ENCODE measurements at regions not wholly inside any gene's neighbourhood (a gene's known extent, or its start where the extent isn't known, plus 50 kb on each side); places are given as distances from the start of the nearest gene placed in this dataset.

GRCh38 chr13:50195045-50195444, 179.8 kb downstream of the KCNRG start:
- intact Hi-C loops (cut with DNase I), result no loop called here
- no peak overlapping the region for H3K4me3 ChIP-seq
- ATAC-seq (no peak), DNase-seq (no peak)
- H3K27me3 ChIP-seq, result no peaks in the 10 kb centered on the region
- H3K4me1 ChIP-seq, result peaks cover 0 to 20% (median 0%) of the 10 kb centered on the region in 12 donors
- H3K36me3 ChIP-seq, result no peaks in the 10 kb centered on the region
- H3K27ac ChIP-seq, result no peak overlapping the region
- H3K9me3 ChIP-seq, result no peaks in the 10 kb centered on the region
- no peak for TF ChIP-seq CTCF (IDR thresholded peaks at IDR 0.05)
- no peak for TF ChIP-seq POLR2A (IDR thresholded peaks at IDR 0.05)
- WGBS, 4 donors, result 72 to 74% (median 74%) methylated on average over 4 of the region's 4 CpGs

GRCh38 chr13:50196118-50196517, 180.9 kb downstream of the KCNRG start:
- H3K4me1 ChIP-seq, result peaks cover 0 to 28% (median 7%) of the 10 kb centered on the region in 12 donors
- intact Hi-C loops (cut with DNase I), result no loop called here
- ATAC-seq (no peak), DNase-seq (no peak)
- H3K9me3 ChIP-seq, result no peaks in the 10 kb centered on the region
- H3K27me3 ChIP-seq, result no peaks in the 10 kb centered on the region
- no peaks in the 10 kb centered on the region for H3K36me3 ChIP-seq
- H3K4me3 ChIP-seq, result no peak overlapping the region
- TF ChIP-seq POLR2A (IDR thresholded peaks at IDR 0.05) (no peak), CTCF (IDR thresholded peaks at IDR 0.05) (no peak)
- 88 to 96% (median 91%) methylated on average over 3 of the region's 3 CpGs for WGBS, 4 donors
- no peak overlapping the region for H3K27ac ChIP-seq

- ATAC-seq (peak in 1 of 4 donors; percentile 50), DNase-seq (no peak)
- Histone ChIP-seq H3K27ac (no peak overlapping the region), H3K4me1 (peaks cover 0 to 27% (median 10%) of the 10 kb centered on the region in 12 donors), H3K27me3 (no peaks in the 10 kb centered on the region), H3K4me3 (no peak overlapping the region), H3K9me3 (no peaks in the 10 kb centered on the region), H3K36me3 (no peaks in the 10 kb centered on the region)
- TF ChIP-seq CTCF (IDR thresholded peaks at IDR 0.05), result no peak
- TF ChIP-seq POLR2A (IDR thresholded peaks at IDR 0.05), result no peak
- WGBS, 4 donors, result 74 to 87% (median 83%) methylated on average over 2 of the region's 2 CpGs
- intact Hi-C loops (cut with DNase I), result no loop called here
Observed at GRCh38 chr13:50197705-50198104, 182.5 kb downstream of the KCNRG start.

DNA sequence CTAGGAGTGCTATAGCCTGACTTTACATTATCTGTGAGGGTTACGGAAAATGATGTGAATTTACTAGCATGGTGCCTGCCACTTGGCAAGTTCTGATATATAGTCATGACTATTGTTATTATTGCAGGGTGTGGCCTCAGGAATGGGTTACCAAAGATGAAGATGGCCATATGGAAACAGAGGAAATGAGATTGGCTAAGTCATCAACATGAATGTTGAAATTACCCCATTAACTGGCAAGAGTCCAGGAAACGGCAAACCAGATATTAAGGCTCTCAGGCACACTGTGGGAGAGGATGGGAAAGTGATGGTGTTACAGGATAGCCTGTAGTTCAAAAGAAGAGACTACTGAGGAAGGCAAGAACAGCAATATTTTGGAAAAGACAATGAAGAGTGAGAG, 183.3 kb downstream of the KCNRG start:
- Histone ChIP-seq H3K9me3 (no peaks in the 10 kb centered on the region), H3K4me1 (peaks cover 0 to 23% (median 10%) of the 10 kb centered on the region in 12 donors), H3K36me3 (no peaks in the 10 kb centered on the region), H3K27me3 (no peaks in the 10 kb centered on the region), H3K4me3 (no peak overlapping the region), H3K27ac (no peak overlapping the region)
- intact Hi-C loops (cut with DNase I), result no loop called here
- 54 to 59% (median 56%) methylated on average over 2 of the region's 2 CpGs for WGBS, 4 donors
- no peak for TF ChIP-seq POLR2A (IDR thresholded peaks at IDR 0.05)
- no peak for TF ChIP-seq CTCF (IDR thresholded peaks at IDR 0.05)
- DNase-seq, result no peak
- ATAC-seq, result peak in 2 of 4 donors; percentile 31 to 61

Measured in heart left ventricle (tissue), 16 donors.